Stomach (tissue), 8 donors: ENCODE measurements at regions not wholly inside any gene's neighbourhood (a gene's known extent, or its start where the extent isn't known, plus 50 kb on each side); places are given as distances from the start of the nearest gene placed in this dataset.

Source experiments
- DNase-seq, 2 donors: peaks; one replicate each; pipeline versions ENCODE4 v3.0.0 to v3.0.0-alpha.2; 2013 to 2019
- H3K27ac ChIP-seq, 5 donors: fragments of 200-600 bp in 4 of 5; sonication (generic) in 4 of 5; one replicate each; pipeline ENCODE4 v1.5.1; 2013 to 2019; ENCODE audit warnings: mild to moderate bottlenecking in 1 of 5, moderate library complexity in 1 of 5
- H3K27me3 ChIP-seq, 3 donors: fragments of 200-600 bp; sonication (generic); one replicate each; pipeline ENCODE4 v1.5.1; 2017 to 2019; ENCODE audit warnings: mixed run types in 1 of 3
- H3K36me3 ChIP-seq, 4 donors: fragments of 200-600 bp; sonication (generic); 1 replicate in 3 of 4; 2 replicates in 1 of 4; pipeline ENCODE4 v1.5.1; 2016 to 2019
- H3K4me1 ChIP-seq, 4 donors: fragments of 200-600 bp; sonication (generic); one replicate each; pipeline ENCODE4 v1.5.1; 2016 to 2019
- H3K4me3 ChIP-seq, 4 donors: fragments of 200-600 bp; sonication (generic) in 3 of 4; one replicate each; pipeline ENCODE4 v1.5.1; 2016 to 2019; ENCODE audit warnings: mild to moderate bottlenecking in 1 of 4
- H3K9me3 ChIP-seq, 4 donors: fragments of 200-600 bp; sonication (generic); one replicate each; pipeline ENCODE4 v1.5.1; 2016 to 2019
- CTCF ChIP-seq, 7 experiments: fragments of 450-650 bp in 4 of 7; fragments of 200-600 bp in 3 of 7; sonication (generic) in 3 of 7; IDR thresholded peaks; one replicate each; pipeline ENCODE4 v1.5.1; 2016 to 2019; ENCODE audit warnings: antibody characterized with exemption in 7 of 7, control low read depth in 2 of 7, mild to moderate bottlenecking in 1 of 7
- EP300 ChIP-seq: sonication (generic); formaldehyde crosslinking; IDR thresholded peaks from one replicate; pipeline ENCODE4 v1.6.1; 2017; ENCODE audit warnings: antibody characterized with exemption
- POLR2A ChIP-seq, 4 donors: fragments of 450-650 bp; IDR thresholded peaks; one replicate each; pipeline ENCODE4 v1.6.1; 2016; ENCODE audit warnings: antibody characterized with exemption in 4 of 4, control low read depth in 2 of 4, mild to moderate bottlenecking in 1 of 4, moderate library complexity in 1 of 4
- POLR2AphosphoS5 ChIP-seq, 3 donors: sonication (generic); formaldehyde crosslinking; IDR thresholded peaks; one replicate each; pipeline ENCODE4 v1.6.1; 2016; ENCODE audit warnings: antibody characterized with exemption in 3 of 3
- WGBS, 5 donors: extraction: QIAGEN DNeasy Blood & Tissue Kit in 3 of 5; methylation state at CpG; one replicate each; pipeline versions ENCODE4 v1.1.5 to v1.1.7; 2013 to 2018; 5-methylcytosine and 5-hydroxymethylcytosine counted together
- intact Hi-C: fragments of 100-400 bp; cut with DNase I; formaldehyde crosslinking; loops from one replicate; pipeline ENCODE4 v1.15.1; 2023; ENCODE audit warnings: low total_unique reads
- donor health status: healthy with polysubstance abuse.
- donor health status: Bipolar disorder and iron deficiency.
- donor health status: healthy.

DNA sequence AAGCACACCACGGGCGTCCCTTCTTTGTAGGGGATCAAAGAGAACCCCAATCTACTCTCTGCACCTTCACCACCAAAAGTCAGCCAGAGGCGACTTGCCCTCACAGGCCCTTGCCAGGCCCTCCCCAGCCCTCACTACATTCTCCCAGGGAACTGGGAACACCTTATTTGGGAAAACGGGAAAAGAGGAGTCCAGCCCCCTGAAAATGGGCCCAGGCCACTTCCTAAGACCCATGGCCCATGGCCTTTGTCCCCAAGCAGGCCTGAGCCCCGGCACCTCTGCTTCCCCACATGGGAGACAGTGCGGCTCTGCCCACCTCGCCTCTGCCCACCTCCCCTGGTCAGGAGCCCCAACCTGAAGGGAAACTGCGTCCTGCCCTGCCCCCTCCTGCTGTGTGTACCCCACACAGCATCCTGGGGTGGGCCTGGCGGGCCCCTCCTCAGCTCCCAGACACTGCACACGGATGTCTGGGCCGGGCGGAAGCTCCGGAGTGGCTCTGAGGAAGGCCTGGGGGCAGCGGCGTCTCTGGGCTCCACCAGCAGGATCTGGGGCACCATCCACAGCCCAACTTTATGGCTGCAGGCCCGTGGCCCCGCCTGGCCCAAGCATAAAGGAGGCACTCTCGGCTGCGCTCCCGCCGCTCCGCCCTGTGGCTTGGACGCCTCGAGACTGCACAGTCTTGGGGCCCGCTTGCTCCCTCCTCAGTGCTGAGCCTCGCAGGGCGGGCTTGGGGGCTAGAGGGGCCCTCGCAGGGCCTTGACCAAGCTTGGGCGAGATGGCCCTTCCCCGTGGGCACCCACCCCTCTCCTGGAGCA, 70.3 kb upstream of the GPC1 start:
- Histone ChIP-seq H3K36me3 (no peaks in the 10 kb centered on the region), H3K4me3 (no peak overlapping the region), H3K27me3 (peaks cover 0 to 6% (median 0%) of the 10 kb centered on the region in 3 donors), H3K4me1 (peaks cover 7 to 17% (median 10%) of the 10 kb centered on the region in 4 donors), H3K27ac (no peak overlapping the region), H3K9me3 (peaks cover 0 to 16% (median 14%) of the 10 kb centered on the region in 4 donors)
- TF ChIP-seq CTCF (IDR thresholded peaks at IDR 0.05) (no peak), POLR2AphosphoS5 (IDR thresholded peaks at IDR 0.05) (no peak), EP300 (no peak), POLR2A (IDR thresholded peaks at IDR 0.05) (no peak)
- intact Hi-C loops: no loop called here
- no peak for DNase-seq
- 65 to 89% (median 82%) methylated on average over 8 to 30 of the region's 30 CpGs for WGBS, 5 donors

GRCh38 chr2:240365971-240366471, 69.4 kb upstream of the GPC1 start:
- no peak for DNase-seq
- intact Hi-C loops: no loop called here
- Histone ChIP-seq H3K9me3 (peaks cover 0 to 7% (median 5%) of the 10 kb centered on the region in 4 donors), H3K4me1 (peaks cover 9 to 21% (median 13%) of the 10 kb centered on the region in 4 donors), H3K27me3 (peaks cover 0 to 6% (median 0%) of the 10 kb centered on the region in 3 donors), H3K4me3 (no peak overlapping the region), H3K27ac (no peak overlapping the region), H3K36me3 (no peaks in the 10 kb centered on the region)
- TF ChIP-seq CTCF (IDR thresholded peaks at IDR 0.05) (no peak), EP300 (no peak), POLR2A (IDR thresholded peaks at IDR 0.05) (no peak), POLR2AphosphoS5 (IDR thresholded peaks at IDR 0.05) (no peak)
- WGBS, 5 donors: 51 to 71% (median 66%) methylated on average over 6 to 9 of the region's 9 CpGs

DNA sequence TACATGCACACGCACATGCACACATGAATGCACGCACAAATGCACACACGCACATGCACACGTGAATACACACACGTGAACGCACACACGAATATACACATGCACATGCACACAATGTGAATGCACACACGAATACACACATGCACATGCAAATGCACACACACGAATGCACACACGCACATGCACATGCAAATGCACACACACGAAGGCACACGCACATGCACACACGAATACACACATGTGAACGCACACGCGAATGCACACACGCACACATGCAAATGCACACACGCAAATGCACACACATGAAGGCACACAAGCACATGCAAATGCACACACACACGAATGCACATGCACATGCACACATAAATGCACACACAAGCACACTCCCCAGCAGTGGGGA, 68.6 kb upstream of the GPC1 start:
- intact Hi-C loops: no loop called here
- WGBS, 5 donors: 90 to 97% (median 95%) methylated on average over 19 of the region's 19 CpGs
- no peak overlapping the region for H3K27ac ChIP-seq
- H3K27me3 ChIP-seq: peaks cover 0 to 6% (median 0%) of the 10 kb centered on the region in 3 donors
- no peak for TF ChIP-seq EP300
- TF ChIP-seq POLR2AphosphoS5 (IDR thresholded peaks at IDR 0.05): no peak
- no peak for TF ChIP-seq POLR2A (IDR thresholded peaks at IDR 0.05)
- TF ChIP-seq CTCF (IDR thresholded peaks at IDR 0.05): no peak
- no peak overlapping the region for H3K4me3 ChIP-seq
- no peak for DNase-seq
- H3K36me3 ChIP-seq: no peaks in the 10 kb centered on the region
- H3K4me1 ChIP-seq: peaks cover 9 to 21% (median 13%) of the 10 kb centered on the region in 4 donors
- H3K9me3 ChIP-seq: no peaks in the 10 kb centered on the region

DNA sequence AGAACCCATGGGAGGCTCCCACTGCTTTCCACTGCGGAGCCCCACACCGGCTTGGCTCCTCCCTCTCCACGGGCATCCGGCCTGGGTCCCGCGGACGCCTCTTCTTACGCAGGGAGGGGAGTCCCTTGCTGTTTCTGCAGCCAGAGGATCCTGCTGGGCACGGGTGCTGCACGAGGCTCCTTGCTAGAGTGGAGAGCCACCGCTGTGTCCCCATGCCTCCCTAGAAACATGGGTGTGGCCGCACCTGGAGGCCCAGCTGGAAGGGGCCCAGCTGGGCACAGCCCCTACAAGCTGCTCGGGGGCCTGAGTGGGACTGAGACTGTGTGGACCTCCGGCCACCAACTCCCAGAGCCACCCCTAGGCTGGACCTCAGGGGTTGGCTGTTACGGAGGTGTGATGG, 67.7 kb upstream of the GPC1 start:
- no peak for DNase-seq
- 81 to 91% (median 89%) methylated on average over 11 to 15 of the region's 15 CpGs for WGBS, 5 donors
- intact Hi-C loops: no loop called here

More for the DNA sequence above, 67.7 kb upstream of the GPC1 start:
- Histone ChIP-seq H3K4me3 (no peak overlapping the region), H3K36me3 (no peaks in the 10 kb centered on the region), H3K27me3 (peaks cover 0 to 6% (median 0%) of the 10 kb centered on the region in 3 donors), H3K4me1 (peaks cover 9 to 21% (median 13%) of the 10 kb centered on the region in 4 donors), H3K27ac (no peak overlapping the region), H3K9me3 (no peaks in the 10 kb centered on the region)
- TF ChIP-seq EP300 (no peak), CTCF (IDR thresholded peaks at IDR 0.05) (no peak), POLR2AphosphoS5 (IDR thresholded peaks at IDR 0.05) (no peak), POLR2A (IDR thresholded peaks at IDR 0.05) (no peak)
